HG03064 (cell line): ENCODE measurements at regions not wholly inside any gene's neighbourhood (a gene's known extent, or its start where the extent isn't known, plus 50 kb on each side); places are given as distances from the start of the nearest gene placed in this dataset.
"Not testable (repeated sequence)": the region's sequence is repeated elsewhere in the genome, so short reads cannot be mapped to it uniquely, and the experiment has no call there.

ENCODE experiments used
- ATAC-seq: cut with Tn5 transposase; IDR thresholded peaks from one replicate; pipeline ENCODE4 v1.9.1; 2021; ENCODE audit warnings: low read depth; ENCODE audit not compliant: unreplicated experiment

DNA sequence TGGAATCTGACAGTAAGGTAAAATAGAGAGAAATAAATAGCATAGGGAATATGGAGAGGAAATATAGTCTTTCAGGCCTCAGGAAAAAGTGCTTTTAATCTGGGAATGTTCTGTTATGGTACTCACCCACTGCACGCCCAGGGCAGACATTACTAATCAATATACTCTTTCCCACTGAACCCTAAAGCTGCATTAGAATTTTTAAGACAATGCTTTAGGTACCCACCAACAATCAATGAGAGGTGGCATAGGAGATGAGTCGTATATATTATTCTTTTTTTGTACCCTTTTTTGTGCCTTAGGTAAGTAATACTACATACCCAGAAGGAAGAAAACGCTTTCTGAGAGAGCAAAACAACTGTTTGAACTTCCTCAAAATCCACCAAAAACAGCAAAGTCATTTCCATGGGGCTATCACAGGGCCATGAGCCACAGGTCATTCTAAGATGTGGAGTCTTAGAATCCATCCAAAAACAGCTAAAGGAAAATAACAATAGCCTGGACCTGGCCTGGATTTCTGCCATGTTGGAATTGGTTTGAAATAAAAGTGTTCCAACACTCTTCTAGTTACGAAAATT lies 542.1 kb downstream of the XYLT1 start:
- ATAC-seq, result no peak

- ATAC-seq, result no peak
Measured at GRCh38 chr16:16930309-16931000, 540.3 kb downstream of the XYLT1 start.

- no peak for ATAC-seq
Measured at GRCh38 chr16:16933861-16934260, 536.9 kb downstream of the XYLT1 start.

- ATAC-seq, result no peak
Measured at GRCh38 chr16:16934660-16935059, 536.1 kb downstream of the XYLT1 start.

GRCh38 chr16:16935909-16936308 lies 534.9 kb downstream of the XYLT1 start:
- not testable (repeated sequence) for ATAC-seq

- no peak for ATAC-seq
Measured at GRCh38 chr16:16937576-16937975, 533.2 kb downstream of the XYLT1 start.

DNA sequence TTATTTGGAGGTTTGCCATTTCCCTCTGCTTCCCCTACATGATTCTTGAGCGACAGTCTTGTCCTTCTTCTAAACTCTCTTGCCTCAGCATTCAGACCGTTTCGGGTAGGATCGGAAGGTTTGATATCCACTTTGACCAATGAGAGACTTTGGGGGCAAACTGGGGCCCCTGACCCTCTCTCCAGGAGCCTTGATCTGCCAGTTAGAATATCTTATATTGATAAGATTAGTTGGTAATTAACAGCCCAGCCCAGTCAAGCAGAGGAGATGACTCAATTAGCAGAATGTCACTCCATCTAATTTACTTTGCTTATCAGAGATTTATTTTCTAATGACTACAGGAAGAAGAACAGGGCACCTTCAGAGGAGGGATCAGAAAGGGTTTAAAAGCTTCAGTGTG lies 532.8 kb downstream of the XYLT1 start:
- ATAC-seq, result no peak

DNA sequence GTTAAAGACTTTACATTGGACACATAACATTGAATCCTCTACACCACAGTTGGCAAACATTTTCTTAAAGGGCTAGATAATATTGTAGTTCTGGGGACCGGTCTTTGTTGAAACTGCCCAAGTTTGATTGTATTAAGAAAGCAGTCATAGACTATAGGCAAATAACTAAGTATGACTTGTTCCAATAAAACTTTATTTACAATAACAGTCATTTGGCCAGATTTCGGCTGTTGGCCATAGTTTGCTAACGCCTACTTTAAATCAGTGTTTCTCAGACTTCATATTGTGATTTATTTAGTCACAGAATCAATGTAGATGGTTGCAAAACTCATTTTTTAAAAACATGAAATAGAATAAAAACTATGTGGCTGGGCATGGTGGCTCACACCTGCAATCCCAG lies 531.8 kb downstream of the XYLT1 start:
- ATAC-seq, result no peak

DNA sequence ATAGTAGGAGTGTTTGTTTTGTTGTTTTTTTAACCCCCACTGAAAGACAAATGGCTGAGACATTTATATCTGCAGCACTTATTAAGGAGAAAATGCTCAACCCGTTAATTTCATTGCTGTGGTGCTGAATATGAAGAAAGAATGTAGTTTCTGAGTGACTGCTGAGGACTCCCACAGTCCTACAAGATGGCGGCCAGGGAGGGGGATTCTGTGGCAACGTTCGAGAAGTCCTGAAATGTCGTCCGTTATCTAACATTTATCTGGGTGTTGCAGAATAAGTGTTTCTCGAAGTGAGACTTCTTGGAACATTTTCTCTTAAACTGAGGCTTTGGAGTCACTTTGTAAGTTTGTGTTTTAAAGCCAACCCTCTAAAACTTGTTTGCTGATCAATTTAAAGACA lies 530.4 kb downstream of the XYLT1 start:
- no peak for ATAC-seq

GRCh38 chr16:16942849-16943248 lies 527.9 kb downstream of the XYLT1 start:
- not testable (repeated sequence) for ATAC-seq

- ATAC-seq, result no peak
Measured at GRCh38 chr16:16945207-16945606, 525.6 kb downstream of the XYLT1 start.

- no peak for ATAC-seq
Measured at GRCh38 chr16:16956376-16956775, 514.4 kb downstream of the XYLT1 start.

GRCh38 chr16:16960785-16961184 lies 510.0 kb downstream of the XYLT1 start:
- no peak for ATAC-seq

DNA sequence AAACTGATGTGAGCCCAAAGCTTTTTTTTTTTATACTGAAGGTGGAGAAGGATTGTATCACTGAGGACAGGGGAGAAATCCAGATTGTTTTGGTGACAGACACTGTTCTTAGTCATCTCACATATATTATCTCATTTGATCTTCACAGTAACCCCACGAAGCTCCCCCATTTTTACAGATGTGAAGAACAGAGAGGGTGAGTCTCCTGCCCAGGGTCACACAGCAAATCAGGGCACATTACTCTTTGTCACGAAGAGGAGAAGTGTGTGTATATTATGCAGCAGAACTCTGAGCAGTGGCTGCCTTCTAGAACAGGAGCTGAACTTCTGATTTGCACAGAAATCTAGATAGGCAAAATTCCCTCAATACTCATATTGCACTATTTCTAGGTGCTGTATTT lies 504.3 kb downstream of the XYLT1 start:
- no peak for ATAC-seq

DNA sequence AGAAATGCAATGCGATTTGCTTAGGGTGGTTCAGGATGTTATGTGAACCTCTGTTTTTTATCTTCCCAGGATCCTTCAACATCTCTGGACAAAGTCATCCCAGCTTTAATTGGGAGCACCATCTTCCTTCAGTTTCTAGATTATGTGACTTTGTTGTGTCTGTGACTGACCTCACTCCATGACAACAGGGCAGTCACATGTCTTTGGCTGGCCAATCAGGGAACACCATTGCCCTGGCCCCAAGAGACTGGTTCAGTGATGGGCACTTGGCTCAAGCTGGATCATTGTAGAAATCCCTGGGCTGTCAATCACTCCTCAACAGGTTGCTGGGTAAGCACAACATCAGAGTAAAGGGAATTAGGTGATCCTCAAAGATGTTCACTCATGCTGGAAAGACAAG lies 499.7 kb downstream of the XYLT1 start:
- no peak for ATAC-seq

DNA sequence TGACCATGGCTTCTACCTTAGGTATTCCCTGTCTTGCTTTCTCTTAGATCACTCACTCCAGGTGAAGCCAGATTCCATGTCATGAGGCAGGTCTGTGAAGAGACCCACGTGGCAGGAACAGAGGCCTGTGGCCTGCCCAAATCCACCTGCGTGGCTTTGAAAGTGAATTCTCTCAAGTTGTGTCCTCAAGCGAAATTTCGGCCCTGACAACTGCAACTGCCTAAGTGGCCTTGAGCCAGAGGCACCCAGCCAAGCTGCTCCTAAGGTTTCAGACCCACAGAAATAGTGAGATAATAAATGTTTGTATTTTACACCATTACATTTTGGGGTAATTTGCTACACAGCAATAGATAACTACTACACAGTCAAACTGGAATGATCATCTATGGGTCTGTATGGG lies 497.9 kb downstream of the XYLT1 start:
- no peak for ATAC-seq

DNA sequence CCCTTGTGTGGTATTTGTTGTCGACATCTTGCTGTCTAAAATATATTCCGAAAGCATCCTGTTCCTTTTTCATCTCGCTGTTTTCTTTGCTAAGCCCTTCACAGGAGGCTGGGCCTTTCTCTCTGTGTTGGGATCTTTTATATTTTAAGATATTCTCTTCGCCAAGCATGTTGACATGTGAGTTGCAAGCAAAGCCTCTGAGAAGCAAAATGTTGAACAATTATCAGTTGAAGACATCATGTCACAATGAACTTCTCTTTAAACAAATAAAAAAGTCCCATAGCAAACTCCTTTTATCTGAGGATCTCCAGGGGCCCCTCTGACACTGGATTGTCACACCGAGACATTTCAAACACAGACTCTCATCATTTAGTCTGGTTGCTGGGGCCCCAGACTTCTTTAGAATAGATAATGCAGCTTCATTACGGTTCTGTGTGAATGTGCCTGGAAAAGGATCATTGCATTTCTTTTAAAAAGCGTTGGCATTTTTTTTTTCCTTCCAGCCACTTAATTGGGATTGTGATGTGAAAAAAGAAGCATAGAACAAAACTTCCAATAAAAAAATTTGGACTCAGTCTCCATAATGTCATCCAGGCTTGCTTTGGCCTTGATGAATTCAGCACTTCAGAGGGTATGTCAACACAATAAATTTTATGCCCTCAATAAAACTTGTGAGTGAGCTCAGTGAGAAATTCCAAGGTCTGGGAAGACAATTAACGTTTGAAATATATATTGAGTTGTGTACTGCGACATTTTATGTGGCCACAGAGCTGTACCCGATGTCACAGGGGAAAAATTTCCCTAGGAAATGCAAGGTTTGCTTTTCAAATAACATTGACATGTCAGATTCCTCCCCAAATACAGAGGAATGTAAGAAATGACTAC lies 496.8 kb downstream of the XYLT1 start:
- ATAC-seq, result no peak

GRCh38 chr16:16982614-16983013 lies 488.1 kb downstream of the XYLT1 start:
- no peak for ATAC-seq

GRCh38 chr16:16983582-16983981 lies 487.2 kb downstream of the XYLT1 start:
- no peak for ATAC-seq

DNA sequence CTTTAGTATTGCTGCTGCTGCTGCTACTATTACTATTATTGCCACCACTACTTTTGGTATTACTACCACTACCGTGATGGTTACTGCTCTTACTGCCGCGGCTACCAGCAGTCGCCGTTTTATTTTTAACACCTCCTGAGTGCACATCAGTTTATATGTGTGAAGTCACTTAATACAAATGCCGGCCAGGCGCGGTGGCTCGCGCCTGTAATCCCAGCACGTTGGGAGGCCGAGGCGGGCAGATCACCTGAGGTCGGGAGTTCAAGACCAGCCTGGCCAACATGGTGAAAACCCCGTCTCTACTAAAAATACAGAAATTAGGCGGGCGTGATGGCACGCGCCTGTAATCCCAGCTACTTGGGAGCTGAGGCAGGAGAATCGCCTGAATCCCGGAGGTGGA lies 486.7 kb downstream of the XYLT1 start:
- ATAC-seq, result not testable (repeated sequence)

GRCh38 chr16:16985707-16986106 lies 485.1 kb downstream of the XYLT1 start:
- ATAC-seq, result no peak

- no peak for ATAC-seq
Measured at GRCh38 chr16:16988963-16989362, 481.8 kb downstream of the XYLT1 start.
